Testis (tissue), 2 donors: ENCODE measurements at regions not wholly inside any gene's neighbourhood (a gene's known extent, or its start where the extent isn't known, plus 50 kb on each side); places are given as distances from the start of the nearest gene placed in this dataset.

ENCODE experiments used
- POLR2A ChIP-seq: fragments of 450-650 bp; IDR thresholded peaks from one replicate; pipeline ENCODE4 v1.6.1; 2017; ENCODE audit warnings: antibody characterized with exemption, mild to moderate bottlenecking, moderate library complexity
- TF ChIP-seq, protein P1 (sequence below), 3 experiments: fragments of 450-650 bp in 2 of 3; fragments of 200-600 bp in 1 of 3; sonication (generic) in 1 of 3; IDR thresholded peaks; one replicate each; pipeline ENCODE4 v1.5.1; 2016 to 2019; ENCODE audit warnings: antibody characterized with exemption in 3 of 3, mild to moderate bottlenecking in 2 of 3, moderate library complexity in 1 of 3

DNA sequence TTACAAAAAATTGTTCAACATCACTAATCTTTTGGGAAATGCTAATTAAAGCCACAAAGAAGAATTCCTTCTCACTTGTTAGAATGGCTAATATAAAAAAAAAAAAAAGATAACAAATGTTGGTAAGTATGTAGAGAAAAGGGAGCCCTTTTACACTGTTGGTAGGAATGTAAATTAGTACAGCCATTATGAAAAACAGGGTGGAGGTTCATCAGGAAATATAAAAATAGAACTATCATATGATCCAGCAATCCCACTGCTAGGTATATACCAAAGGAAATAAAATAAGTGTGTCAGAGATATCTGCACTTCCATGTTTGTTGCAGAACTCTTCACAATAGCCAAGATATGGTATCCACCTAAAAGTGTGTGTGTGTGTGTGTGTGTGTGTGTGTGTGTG, 83.5 kb upstream of the RGMB start:
- TF ChIP-seq, protein P1, sequence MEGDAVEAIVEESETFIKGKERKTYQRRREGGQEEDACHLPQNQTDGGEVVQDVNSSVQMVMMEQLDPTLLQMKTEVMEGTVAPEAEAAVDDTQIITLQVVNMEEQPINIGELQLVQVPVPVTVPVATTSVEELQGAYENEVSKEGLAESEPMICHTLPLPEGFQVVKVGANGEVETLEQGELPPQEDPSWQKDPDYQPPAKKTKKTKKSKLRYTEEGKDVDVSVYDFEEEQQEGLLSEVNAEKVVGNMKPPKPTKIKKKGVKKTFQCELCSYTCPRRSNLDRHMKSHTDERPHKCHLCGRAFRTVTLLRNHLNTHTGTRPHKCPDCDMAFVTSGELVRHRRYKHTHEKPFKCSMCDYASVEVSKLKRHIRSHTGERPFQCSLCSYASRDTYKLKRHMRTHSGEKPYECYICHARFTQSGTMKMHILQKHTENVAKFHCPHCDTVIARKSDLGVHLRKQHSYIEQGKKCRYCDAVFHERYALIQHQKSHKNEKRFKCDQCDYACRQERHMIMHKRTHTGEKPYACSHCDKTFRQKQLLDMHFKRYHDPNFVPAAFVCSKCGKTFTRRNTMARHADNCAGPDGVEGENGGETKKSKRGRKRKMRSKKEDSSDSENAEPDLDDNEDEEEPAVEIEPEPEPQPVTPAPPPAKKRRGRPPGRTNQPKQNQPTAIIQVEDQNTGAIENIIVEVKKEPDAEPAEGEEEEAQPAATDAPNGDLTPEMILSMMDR (IDR thresholded peaks at IDR 0.05) = no peak
- no peak for TF ChIP-seq POLR2A
